ENCODE measurements at regions not wholly inside any gene's neighbourhood (a gene's known extent, or its start where the extent isn't known, plus 50 kb on each side); places are given as distances from the start of the nearest gene placed in this dataset.

DNA sequence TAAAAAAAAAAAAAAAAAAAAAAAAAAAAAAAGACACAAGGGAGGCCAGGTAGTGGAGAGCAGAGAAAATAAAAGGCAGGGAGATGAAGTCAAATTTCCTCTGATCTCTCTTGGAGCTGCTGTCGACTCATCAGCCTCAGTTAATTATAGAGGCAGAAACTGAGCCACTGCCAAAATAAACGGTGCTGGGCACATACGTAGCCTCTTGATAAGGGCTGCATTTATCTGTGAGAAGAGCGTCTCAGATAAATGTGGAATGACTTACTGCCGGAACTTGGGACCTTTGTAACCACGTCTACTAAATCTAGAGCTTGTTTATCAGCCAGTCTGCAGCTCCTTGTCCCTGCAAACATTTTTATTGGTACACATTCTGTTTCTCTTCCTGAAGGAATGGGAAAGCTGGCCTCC, 162.3 kb downstream of the BAMBI start:
- no peaks in the 10 kb centered on the region; the same call in 1 of the 2 replicates for H3K9me3 ChIP-seq (ENCODE audit: insufficient read depth, low read depth, low read length)
- H3K79me2 ChIP-seq (ENCODE audit: insufficient read depth, low read length), result no peaks in the 10 kb centered on the region
- H3K4me2 ChIP-seq (ENCODE audit: low read depth, low read length, poor library complexity, severe bottlenecking), result no peak overlapping the region
- no peaks in the 10 kb centered on the region for H3K27me3 ChIP-seq (ENCODE audit: insufficient read depth, low read length, poor library complexity, severe bottlenecking)
- no peaks in the 10 kb centered on the region for H3K36me3 ChIP-seq (ENCODE audit: insufficient read depth, low read length)
- H3K4me1 ChIP-seq (ENCODE audit: insufficient read depth, low read length, poor library complexity, severe bottlenecking), result no peaks in the 10 kb centered on the region
- H3K9ac ChIP-seq (ENCODE audit: low read depth, low read length, poor library complexity, severe bottlenecking), result no peak overlapping the region
- H3F3A ChIP-seq (ENCODE audit: low read depth), result no peaks in the 10 kb centered on the region
- H2AFZ ChIP-seq (ENCODE audit: low read length), result no peak overlapping the region
- TF ChIP-seq EZH2phosphoT487 (IDR thresholded peaks at IDR 0.05; ENCODE audit: borderline replicate concordance), result no peak
- TF ChIP-seq, protein P1, sequence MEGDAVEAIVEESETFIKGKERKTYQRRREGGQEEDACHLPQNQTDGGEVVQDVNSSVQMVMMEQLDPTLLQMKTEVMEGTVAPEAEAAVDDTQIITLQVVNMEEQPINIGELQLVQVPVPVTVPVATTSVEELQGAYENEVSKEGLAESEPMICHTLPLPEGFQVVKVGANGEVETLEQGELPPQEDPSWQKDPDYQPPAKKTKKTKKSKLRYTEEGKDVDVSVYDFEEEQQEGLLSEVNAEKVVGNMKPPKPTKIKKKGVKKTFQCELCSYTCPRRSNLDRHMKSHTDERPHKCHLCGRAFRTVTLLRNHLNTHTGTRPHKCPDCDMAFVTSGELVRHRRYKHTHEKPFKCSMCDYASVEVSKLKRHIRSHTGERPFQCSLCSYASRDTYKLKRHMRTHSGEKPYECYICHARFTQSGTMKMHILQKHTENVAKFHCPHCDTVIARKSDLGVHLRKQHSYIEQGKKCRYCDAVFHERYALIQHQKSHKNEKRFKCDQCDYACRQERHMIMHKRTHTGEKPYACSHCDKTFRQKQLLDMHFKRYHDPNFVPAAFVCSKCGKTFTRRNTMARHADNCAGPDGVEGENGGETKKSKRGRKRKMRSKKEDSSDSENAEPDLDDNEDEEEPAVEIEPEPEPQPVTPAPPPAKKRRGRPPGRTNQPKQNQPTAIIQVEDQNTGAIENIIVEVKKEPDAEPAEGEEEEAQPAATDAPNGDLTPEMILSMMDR (conservative IDR thresholded peaks at IDR 0.05; ENCODE audit: low read length), result no peak
- no peak overlapping the region for H3K4me3 ChIP-seq (ENCODE audit: low read length, poor library complexity, severe bottlenecking)
- H4K20me1 ChIP-seq (ENCODE audit: insufficient read depth, low read length, poor library complexity, severe bottlenecking), result no peaks in the 10 kb centered on the region
- no peaks in the 10 kb centered on the region for H3K9me2 ChIP-seq (replicated peaks; ENCODE audit: low read depth, low read length)

DNA sequence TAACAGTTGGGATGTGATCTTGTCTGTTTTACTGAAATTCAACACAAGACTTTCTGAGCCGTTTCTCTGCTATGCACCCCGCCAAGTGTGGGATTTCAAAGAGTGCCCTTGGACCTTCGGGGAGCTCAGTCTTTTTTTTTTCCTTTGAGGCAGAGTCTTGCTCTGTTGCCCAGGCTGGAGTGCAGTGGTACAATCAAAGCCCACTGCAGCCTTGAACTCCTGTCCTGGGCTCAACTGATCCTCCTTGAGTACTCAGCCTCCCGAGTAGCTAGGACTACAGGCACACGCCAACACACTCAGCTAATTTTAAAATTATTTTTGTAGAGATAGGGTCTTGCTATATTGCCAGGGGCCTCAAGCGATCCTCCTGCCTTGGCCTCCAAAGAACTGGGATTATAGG, 162.9 kb downstream of the BAMBI start:
- Histone ChIP-seq H3K9me2 (replicated peaks; ENCODE audit: low read depth, low read length) (no peaks in the 10 kb centered on the region), H3F3A (ENCODE audit: low read depth) (no peaks in the 10 kb centered on the region), H3K9me3 (ENCODE audit: insufficient read depth, low read depth, low read length) (no peaks in the 10 kb centered on the region; the same call in 1 of the 2 replicates), H3K27me3 (ENCODE audit: insufficient read depth, low read length, poor library complexity, severe bottlenecking) (no peaks in the 10 kb centered on the region), H4K20me1 (ENCODE audit: insufficient read depth, low read length, poor library complexity, severe bottlenecking) (no peaks in the 10 kb centered on the region), H3K4me2 (ENCODE audit: low read depth, low read length, poor library complexity, severe bottlenecking) (no peak overlapping the region), H2AFZ (ENCODE audit: low read length) (no peak overlapping the region), H3K4me3 (ENCODE audit: low read length, poor library complexity, severe bottlenecking) (no peak overlapping the region), H3K9ac (ENCODE audit: low read depth, low read length, poor library complexity, severe bottlenecking) (no peak overlapping the region), H3K4me1 (ENCODE audit: insufficient read depth, low read length, poor library complexity, severe bottlenecking) (no peaks in the 10 kb centered on the region), H3K79me2 (ENCODE audit: insufficient read depth, low read length) (no peaks in the 10 kb centered on the region), H3K36me3 (ENCODE audit: insufficient read depth, low read length) (no peaks in the 10 kb centered on the region)
- TF ChIP-seq, protein P1 (conservative IDR thresholded peaks at IDR 0.05; ENCODE audit: low read length), result no peak
- no peak for TF ChIP-seq EZH2phosphoT487 (IDR thresholded peaks at IDR 0.05; ENCODE audit: borderline replicate concordance)

DNA sequence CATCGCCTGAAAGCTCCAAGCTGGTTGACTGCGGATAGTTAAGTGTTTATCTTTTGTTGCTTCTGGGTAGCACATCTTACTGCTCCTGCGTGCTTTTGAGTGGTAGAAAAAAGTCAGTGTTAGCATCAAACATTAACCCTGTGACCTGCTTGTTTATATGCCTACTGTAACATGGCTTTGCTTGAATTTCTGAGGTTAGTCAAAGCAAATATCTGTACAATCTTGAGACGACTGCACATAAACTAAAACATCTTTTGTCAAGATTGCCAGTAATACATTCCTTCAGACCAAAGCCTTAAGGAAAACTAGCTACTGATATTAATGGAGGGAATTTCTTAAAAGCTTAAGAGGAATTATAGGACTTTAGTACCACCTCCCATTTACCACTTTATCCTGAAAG, 163.7 kb downstream of the BAMBI start:
- Histone ChIP-seq H3K4me1 (ENCODE audit: insufficient read depth, low read length, poor library complexity, severe bottlenecking) (no peaks in the 10 kb centered on the region), H3F3A (ENCODE audit: low read depth) (no peaks in the 10 kb centered on the region), H3K9me2 (replicated peaks; ENCODE audit: low read depth, low read length) (no peaks in the 10 kb centered on the region), H3K9me3 (ENCODE audit: insufficient read depth, low read depth, low read length) (no peaks in the 10 kb centered on the region; the same call in 1 of the 2 replicates), H3K9ac (ENCODE audit: low read depth, low read length, poor library complexity, severe bottlenecking) (no peak overlapping the region), H3K79me2 (ENCODE audit: insufficient read depth, low read length) (no peaks in the 10 kb centered on the region), H3K4me3 (ENCODE audit: low read length, poor library complexity, severe bottlenecking) (no peak overlapping the region), H3K4me2 (ENCODE audit: low read depth, low read length, poor library complexity, severe bottlenecking) (no peak overlapping the region), H4K20me1 (ENCODE audit: insufficient read depth, low read length, poor library complexity, severe bottlenecking) (no peaks in the 10 kb centered on the region), H3K36me3 (ENCODE audit: insufficient read depth, low read length) (no peaks in the 10 kb centered on the region), H2AFZ (ENCODE audit: low read length) (no peak overlapping the region), H3K27me3 (ENCODE audit: insufficient read depth, low read length, poor library complexity, severe bottlenecking) (no peaks in the 10 kb centered on the region)
- TF ChIP-seq, protein P1 (conservative IDR thresholded peaks at IDR 0.05; ENCODE audit: low read length), result no peak
- no peak for TF ChIP-seq EZH2phosphoT487 (IDR thresholded peaks at IDR 0.05; ENCODE audit: borderline replicate concordance)

Measured in Loucy (cell line).